ENCODE measurements at regions not wholly inside any gene's neighbourhood (a gene's known extent, or its start where the extent isn't known, plus 50 kb on each side); places are given as distances from the start of the nearest gene placed in this dataset.

- no peaks in the 10 kb centered on the region for H4K20me1 ChIP-seq (ENCODE audit: insufficient read depth)
- no peak for TF ChIP-seq CTCF (conservative IDR thresholded peaks at IDR 0.05; ENCODE audit: low read depth, low read length)
- no peak overlapping the region for H3K9ac ChIP-seq
- H3K4me3 ChIP-seq (IDR thresholded peaks at IDR 0.05; ENCODE audit: insufficient read depth, low read depth, low read length): no peak overlapping the region
- no peaks in the 10 kb centered on the region for H3K36me3 ChIP-seq (ENCODE audit: insufficient read depth)
- no peak overlapping the region for H3K4me2 ChIP-seq
- H3K4me1 ChIP-seq (ENCODE audit: low read depth, poor library complexity, severe bottlenecking): no peaks in the 10 kb centered on the region
- H3K79me2 ChIP-seq (ENCODE audit: insufficient read depth, low read depth): no peaks in the 10 kb centered on the region
- no peak overlapping the region for H2AFZ ChIP-seq (ENCODE audit: low read depth)
- H3K27ac ChIP-seq: no peak overlapping the region
- H3K27me3 ChIP-seq (ENCODE audit: insufficient read depth, low read depth): no peaks in the 10 kb centered on the region
Observed at GRCh38 chr19:30214651-30215051, 157.5 kb upstream of the ZNF536 start.

DNA sequence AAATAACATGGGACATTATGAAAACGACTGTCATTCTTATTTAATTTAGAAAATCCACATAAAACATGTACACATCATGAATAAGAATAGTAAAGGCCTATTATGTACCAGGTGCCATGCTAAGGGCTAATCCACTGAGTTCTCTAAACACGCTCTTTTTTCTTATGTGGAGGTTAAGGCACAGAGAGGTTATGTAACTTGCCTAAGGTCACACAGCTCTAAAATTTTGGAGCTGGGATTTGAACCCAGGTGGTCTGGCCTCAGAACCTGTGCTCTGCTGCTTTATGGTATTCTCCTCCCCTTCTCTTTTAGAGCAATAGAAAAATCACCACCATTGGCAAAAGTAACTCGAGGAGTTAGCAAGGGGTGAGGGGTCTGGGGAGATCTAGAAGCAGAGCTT, 156.9 kb upstream of the ZNF536 start:
- Histone ChIP-seq H3K36me3 (ENCODE audit: insufficient read depth) (no peaks in the 10 kb centered on the region), H3K79me2 (ENCODE audit: insufficient read depth, low read depth) (no peaks in the 10 kb centered on the region), H3K4me3 (IDR thresholded peaks at IDR 0.05; ENCODE audit: insufficient read depth, low read depth, low read length) (no peak overlapping the region), H4K20me1 (ENCODE audit: insufficient read depth) (no peaks in the 10 kb centered on the region), H3K4me2 (no peak overlapping the region), H2AFZ (ENCODE audit: low read depth) (no peak overlapping the region), H3K27me3 (ENCODE audit: insufficient read depth, low read depth) (no peaks in the 10 kb centered on the region), H3K27ac (no peak overlapping the region), H3K9ac (no peak overlapping the region), H3K4me1 (ENCODE audit: low read depth, poor library complexity, severe bottlenecking) (no peaks in the 10 kb centered on the region)
- no peak for TF ChIP-seq CTCF (conservative IDR thresholded peaks at IDR 0.05; ENCODE audit: low read depth, low read length)

GRCh38 chr19:30216453-30216852, 155.7 kb upstream of the ZNF536 start:
- H3K9ac ChIP-seq: no peak overlapping the region
- H3K4me2 ChIP-seq: no peak overlapping the region
- H4K20me1 ChIP-seq (ENCODE audit: insufficient read depth): no peaks in the 10 kb centered on the region
- H3K27ac ChIP-seq: no peak overlapping the region
- H3K27me3 ChIP-seq (ENCODE audit: insufficient read depth, low read depth): no peaks in the 10 kb centered on the region
- no peak for TF ChIP-seq CTCF (conservative IDR thresholded peaks at IDR 0.05; ENCODE audit: low read depth, low read length)
- H3K4me3 ChIP-seq (IDR thresholded peaks at IDR 0.05; ENCODE audit: insufficient read depth, low read depth, low read length): no peak overlapping the region
- H3K4me1 ChIP-seq (ENCODE audit: low read depth, poor library complexity, severe bottlenecking): no peaks in the 10 kb centered on the region
- no peak overlapping the region for H2AFZ ChIP-seq (ENCODE audit: low read depth)
- no peaks in the 10 kb centered on the region for H3K79me2 ChIP-seq (ENCODE audit: insufficient read depth, low read depth)
- no peaks in the 10 kb centered on the region for H3K36me3 ChIP-seq (ENCODE audit: insufficient read depth)

DNA sequence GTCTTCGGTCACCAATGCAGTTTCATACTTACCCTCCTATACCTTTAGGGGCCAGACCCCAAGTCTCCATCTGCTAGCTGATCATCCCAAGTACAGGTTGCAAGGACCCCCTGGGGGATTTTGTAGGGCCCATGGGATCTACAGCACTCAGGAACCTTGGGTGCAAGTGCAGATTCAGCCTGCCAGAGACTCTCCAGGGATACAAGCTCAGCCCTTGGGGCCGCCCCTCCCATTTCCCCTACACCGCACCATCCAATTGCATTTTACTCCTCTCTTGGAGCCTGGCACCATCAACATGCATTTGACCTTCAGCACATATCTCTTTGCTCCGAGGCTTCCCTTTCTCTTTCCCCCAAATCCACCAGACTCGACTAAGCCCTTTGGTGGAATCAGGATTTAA, 154.7 kb upstream of the ZNF536 start:
- H3K4me3 ChIP-seq (IDR thresholded peaks at IDR 0.05; ENCODE audit: insufficient read depth, low read depth, low read length): no peak overlapping the region
- no peak overlapping the region for H2AFZ ChIP-seq (ENCODE audit: low read depth)
- no peak overlapping the region for H3K27ac ChIP-seq
- H3K4me1 ChIP-seq (ENCODE audit: low read depth, poor library complexity, severe bottlenecking): no peaks in the 10 kb centered on the region
- H4K20me1 ChIP-seq (ENCODE audit: insufficient read depth): no peaks in the 10 kb centered on the region
- no peaks in the 10 kb centered on the region for H3K36me3 ChIP-seq (ENCODE audit: insufficient read depth)
- H3K4me2 ChIP-seq: no peak overlapping the region
- H3K27me3 ChIP-seq (ENCODE audit: insufficient read depth, low read depth): no peaks in the 10 kb centered on the region
- no peak overlapping the region for H3K9ac ChIP-seq
- H3K79me2 ChIP-seq (ENCODE audit: insufficient read depth, low read depth): no peaks in the 10 kb centered on the region
- TF ChIP-seq CTCF (conservative IDR thresholded peaks at IDR 0.05; ENCODE audit: low read depth, low read length): no peak

GRCh38 chr19:30219702-30220101, 152.5 kb upstream of the ZNF536 start:
- no peak overlapping the region for H2AFZ ChIP-seq (ENCODE audit: low read depth)
- H3K4me1 ChIP-seq (ENCODE audit: low read depth, poor library complexity, severe bottlenecking): no peaks in the 10 kb centered on the region
- no peaks in the 10 kb centered on the region for H4K20me1 ChIP-seq (ENCODE audit: insufficient read depth)
- H3K4me2 ChIP-seq: no peak overlapping the region
- peaks cover 9% of the 10 kb centered on the region; the same call in 1 of the 2 replicates for H3K27me3 ChIP-seq (ENCODE audit: insufficient read depth, low read depth)
- no peaks in the 10 kb centered on the region for H3K79me2 ChIP-seq (ENCODE audit: insufficient read depth, low read depth)
- TF ChIP-seq CTCF (conservative IDR thresholded peaks at IDR 0.05; ENCODE audit: low read depth, low read length): no peak
- H3K27ac ChIP-seq: no peak overlapping the region
- H3K36me3 ChIP-seq (ENCODE audit: insufficient read depth): no peaks in the 10 kb centered on the region
- H3K9ac ChIP-seq: no peak overlapping the region
- no peak overlapping the region for H3K4me3 ChIP-seq (IDR thresholded peaks at IDR 0.05; ENCODE audit: insufficient read depth, low read depth, low read length)
